DMS153 treated with DMSO at 0.1 percent for 48 hours (cell line): ENCODE measurements at regions not wholly inside any gene's neighbourhood (a gene's known extent, or its start where the extent isn't known, plus 50 kb on each side); places are given as distances from the start of the nearest gene placed in this dataset.
"Not testable (repeated sequence)": the region's sequence is repeated elsewhere in the genome, so short reads cannot be mapped to it uniquely, and the experiment has no call there.

ENCODE experiments used
- DNase-seq: peaks from one replicate; lab custom pipeline; 2025; ENCODE audit not compliant: unreplicated experiment; lab: John Stamatoyannopoulos, UW

DNA sequence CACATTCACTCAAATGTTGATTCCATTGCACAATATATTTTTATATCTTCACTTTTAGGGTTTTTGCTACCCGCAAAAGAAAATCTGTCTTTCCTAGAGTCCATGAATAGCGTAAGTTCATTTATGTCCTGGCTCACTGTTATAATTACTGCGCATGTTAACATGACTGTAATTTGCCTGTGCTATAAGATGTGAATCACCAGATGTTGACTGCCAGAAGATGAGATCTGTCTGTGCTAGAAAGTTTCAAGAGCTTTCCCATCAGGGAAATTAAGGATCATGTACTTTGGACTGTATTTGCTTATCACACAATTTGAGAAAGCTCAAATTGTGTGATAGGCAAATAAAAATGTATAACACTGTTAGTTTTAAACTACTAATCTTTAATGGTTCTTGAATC lies 322.5 kb downstream of the CHL1 start:
- DNase-seq, result no peak

DNA sequence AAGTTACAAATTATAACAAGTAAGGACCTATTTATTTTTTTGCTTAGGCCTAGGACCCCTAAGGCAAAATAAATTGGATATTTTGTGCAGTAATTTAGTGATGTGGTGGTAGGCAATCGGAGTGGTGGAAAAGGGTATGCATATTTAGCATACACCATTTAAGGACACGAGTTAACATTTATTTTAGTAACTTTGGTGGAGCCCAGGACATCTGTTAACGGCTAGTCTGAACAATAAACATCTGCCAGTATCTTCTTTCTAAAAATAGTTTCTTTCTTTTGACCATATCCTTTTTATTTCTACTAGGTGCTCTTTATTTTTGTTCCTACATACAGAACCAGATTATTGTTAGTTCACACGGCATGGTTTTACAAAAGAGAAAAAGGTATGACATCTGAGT lies 326.3 kb downstream of the CHL1 start:
- no peak for DNase-seq

DNA sequence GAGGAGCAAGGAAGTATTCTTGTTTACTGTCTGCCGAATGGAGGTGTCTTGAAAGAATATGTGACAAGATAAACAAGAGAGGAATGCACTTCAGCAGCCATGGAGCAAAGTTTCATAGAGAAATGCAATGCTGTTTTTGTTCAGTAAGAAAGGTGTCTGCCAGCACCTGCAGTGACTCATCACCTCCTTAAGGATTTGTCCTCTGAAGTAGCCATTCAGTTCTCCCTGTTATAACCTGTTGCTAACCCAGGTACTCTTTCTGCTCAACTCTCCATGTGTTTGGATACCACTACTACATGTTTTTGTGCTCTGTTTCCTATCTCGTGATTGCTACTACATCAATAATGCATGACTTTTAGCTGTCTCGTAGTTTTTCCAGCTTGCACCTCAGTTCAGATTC lies 328.9 kb downstream of the CHL1 start:
- DNase-seq, result no peak

DNA sequence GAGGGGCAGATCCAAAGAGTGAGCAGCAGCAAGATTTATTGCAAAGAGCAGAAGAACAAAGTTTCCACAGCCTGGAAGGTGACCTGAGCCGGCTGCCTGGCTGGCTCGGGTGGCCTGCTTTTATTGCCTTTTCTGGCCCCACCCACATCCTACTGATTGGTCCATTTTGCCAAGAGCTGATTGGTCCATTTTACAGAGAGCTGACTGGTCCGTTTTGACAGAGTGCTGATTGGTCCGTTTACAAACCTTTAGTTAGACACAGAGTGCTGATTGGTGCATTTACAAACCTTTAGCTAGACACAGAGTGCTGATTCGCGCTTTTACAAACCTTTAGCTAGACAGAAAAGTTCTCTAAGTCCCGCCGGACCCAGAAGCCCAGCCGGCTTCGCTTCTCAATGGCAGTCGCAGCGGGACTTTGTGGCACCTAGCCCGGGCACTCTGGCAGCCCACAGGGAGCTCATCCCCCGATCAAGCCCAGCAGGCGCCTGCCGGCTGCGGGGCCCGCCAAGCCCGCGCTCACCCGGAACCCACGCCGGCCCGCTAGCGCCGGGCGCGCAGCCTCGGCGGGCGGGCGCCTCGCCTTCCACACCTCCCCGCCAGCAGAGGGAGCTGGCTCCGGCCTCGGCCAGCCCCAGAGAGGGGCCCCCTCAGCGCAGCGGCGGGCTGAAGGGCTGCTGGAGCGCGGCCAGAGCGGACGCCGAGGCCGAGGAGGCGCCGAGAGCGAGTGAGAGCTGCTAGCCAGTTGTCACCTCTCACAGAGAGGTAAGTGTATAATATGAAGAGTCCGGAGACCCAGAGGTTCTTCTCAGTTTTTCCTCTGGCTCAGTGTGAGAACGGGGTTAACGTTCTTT lies 339.2 kb downstream of the CHL1 start:
- no peak for DNase-seq

DNA sequence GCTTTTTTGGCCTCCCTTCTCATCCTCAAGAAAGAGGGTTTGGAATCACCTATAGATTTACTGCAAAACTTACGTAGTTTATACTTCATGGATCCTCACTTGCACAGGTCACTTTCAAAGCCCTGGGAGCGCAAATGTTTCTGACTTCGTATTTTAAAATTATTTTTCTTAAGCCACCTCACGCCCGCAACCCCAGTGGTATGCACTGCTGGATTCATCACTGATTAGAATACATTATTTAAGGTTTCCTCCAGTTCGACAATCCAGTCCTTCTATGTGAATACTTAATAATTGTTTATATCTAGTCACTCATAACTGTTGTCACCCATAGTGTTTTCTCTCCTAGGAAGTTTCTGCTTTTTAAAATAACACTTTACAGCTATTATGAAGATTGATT lies 339.9 kb downstream of the CHL1 start:
- DNase-seq, result no peak

DNA sequence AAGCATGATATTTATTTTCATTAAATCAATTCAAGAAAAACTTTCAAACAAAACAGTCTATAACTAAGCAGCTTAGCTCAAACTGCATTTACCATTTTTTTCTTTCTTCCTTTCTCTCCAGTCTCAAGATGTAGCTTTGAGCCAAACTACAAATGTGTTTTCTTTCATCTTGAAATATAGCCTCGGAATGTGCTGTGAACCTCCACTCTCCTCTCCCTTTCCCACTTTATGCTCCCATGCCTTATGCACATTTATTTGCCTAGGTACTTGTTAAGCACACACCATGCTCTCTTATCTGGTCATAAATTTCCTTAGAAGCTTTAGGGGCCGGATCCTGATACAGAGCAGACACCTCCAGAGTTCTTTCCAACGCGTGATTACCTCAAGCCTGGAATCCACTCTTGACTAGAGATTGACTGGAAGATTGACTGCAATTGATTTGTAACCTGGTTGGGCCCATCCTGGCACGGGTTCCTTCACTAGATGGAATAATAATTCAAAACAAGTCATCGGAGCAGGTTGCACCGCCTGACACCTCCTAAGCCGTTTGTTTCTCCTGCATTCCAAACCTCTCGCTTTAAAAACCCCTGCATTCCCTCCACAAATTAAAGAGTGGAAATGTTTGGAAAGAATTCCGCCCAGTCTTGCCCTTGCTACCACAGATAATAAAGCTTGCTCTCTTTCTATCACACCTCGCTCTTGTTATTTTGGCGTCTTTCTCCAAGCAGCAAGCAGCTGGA lies 344.7 kb downstream of the CHL1 start:
- no peak for DNase-seq

DNA sequence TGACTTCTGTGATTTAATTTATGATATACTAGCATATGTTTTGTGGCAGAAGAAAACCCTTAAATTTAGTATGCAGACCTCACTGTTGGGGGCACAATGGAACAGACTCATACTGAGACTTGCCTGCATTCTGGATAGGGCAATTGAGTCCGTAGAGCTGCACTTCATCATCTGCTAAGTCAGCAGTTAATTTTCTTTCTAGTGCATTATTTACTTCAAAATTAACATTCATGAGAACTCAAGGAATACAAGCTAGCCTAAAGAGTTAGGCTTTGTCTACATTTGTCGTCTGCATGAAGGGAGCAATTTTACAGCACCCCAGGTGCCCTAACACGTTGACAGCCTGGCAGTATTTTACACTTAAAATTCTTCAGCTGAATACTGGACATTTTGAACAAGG lies 345.5 kb downstream of the CHL1 start:
- no peak for DNase-seq

DNA sequence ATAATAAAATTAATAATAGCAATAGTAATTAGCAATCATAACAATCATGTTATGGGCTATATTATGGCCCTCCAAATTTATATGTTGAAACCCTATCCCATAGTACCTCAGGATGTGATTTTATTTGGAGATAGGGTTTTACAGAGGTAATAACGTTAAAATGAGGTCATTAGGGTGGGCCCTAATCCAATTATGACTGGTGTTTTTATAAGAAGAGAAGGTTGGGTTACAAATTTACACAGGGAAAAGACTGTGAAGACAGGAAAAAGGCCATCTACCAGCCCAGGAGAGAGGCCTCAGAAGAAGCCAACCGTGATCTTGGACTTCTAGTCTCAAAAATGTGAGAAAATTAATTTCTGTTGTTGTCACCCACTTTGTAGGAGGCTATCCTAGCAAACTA lies 353.1 kb downstream of the CHL1 start:
- DNase-seq, result no peak

DNA sequence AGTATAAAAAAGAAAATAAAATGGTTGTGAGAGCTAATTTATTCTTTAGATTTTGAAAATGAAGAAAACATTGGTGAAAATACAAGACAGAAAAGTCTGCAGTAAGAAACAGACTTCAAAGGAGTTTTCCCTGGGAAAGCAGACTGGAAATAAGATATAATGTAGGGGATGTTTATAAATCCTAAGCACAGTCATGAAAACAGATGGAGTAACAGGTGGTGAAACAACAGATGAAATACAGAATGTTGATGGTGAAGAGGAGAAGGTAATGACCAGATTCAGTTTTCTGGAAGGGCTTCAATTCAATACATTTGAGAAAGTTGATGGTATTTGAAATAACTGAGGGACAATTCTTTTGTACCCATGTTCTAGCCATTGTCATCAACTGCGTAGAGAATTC lies 353.9 kb downstream of the CHL1 start:
- no peak for DNase-seq

DNA sequence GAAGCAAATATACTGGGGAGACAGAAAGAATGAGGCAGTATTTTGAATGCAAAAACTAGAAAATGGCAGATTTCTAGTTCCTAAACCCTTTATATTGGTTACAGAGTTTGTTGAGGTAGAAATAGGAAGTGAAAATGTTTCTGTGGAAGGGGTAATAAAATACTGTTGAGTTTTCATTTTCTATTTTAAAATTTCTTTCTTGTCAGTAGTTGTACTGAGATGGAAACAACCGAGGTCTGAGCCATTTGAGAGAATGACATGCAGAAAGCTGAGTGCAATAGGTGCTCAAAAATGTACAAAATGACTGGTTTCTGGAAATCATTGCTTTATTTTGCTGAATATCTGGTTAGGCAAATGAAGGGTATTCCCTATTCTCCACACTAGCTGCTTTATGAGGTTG lies 361.4 kb downstream of the CHL1 start:
- DNase-seq, result no peak

DNA sequence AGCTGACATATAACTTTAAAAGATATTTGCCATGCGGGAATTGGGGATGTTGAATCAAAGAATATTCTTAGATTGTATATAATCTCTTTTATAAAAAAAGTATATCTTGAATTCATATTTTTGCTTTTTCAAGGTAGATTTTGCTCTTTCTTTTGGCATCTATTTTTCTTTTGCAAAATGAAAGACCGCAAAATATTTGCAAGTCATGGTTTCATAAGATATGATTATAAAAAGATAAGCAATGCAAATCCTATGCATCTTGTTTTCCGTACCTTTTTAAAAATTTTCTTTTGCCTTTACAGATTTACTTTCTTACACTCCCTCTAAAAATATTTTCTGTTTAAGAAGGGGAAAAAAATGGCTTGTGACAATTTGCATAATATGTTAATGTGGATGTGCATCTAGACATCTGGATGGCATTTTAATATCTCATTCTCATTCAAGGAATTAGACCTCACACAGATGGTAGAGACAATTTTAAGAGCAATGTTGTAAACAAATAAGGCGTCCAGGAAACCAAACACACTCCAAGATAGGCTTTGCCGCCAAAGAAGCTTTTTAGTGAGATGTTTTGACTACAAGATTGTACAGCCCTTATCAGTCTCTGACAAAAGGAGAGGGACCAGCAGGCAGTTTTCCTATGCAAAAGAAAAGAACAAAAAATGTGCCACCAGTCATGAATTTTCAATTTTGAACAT lies 371.1 kb downstream of the CHL1 start:
- DNase-seq, result no peak

DNA sequence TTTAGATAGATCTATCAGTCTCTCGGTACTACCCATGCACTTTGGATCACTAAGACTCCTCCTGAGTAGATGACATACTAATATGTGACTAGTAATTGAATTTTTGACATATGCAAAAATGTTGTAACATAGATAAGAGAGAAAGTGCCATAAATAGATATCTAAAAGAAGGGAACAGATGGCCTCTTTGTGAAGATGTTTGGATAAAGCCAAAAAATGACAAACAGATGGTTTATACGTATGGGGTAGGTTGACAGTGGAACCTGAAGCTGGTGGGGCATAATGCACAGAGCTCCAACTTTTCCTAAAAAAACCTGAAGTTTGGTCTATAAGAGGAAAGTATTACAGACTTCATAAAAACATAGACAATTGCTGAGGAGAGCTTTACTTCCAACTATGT lies 383.0 kb downstream of the CHL1 start:
- DNase-seq, result not testable (repeated sequence)

DNA sequence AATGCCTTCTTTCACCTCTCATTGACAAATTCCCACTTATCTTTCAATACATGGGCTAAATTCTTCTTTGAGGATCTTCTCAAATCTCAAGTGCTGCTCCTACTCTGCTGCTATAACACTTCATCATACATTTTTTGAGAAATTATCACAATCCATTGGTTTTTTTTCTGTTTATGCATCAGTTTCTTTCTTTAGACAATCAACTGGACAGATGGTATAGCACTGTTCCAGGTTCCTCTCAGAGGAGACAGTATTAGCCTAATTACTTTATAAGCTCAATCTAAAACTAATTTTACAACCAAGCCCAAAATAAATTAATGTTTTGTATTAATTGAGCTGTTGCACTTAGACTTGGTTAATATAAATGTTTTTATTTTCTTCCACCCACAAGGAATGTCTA lies 392.5 kb downstream of the CHL1 start:
- DNase-seq, result not testable (repeated sequence)

DNA sequence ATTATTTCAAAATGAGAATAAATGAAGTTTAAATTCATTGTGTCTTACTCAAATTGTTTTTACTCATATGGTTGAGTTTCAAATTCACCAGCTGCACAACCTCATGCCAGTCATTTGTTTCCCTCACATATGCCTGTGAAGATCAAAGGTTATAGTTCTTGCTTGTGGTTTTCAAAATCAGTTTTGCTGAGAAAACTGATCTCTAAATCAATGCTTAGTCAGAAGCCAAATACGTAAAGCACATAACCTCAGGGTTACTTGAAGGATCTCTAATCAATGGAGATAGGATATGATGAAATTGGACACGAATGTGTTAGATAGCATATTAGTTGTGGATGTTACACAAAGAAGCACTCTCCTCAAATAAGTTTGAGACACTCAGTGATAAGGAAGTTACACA lies 400.7 kb downstream of the CHL1 start:
- DNase-seq, result not testable (repeated sequence)

DNA sequence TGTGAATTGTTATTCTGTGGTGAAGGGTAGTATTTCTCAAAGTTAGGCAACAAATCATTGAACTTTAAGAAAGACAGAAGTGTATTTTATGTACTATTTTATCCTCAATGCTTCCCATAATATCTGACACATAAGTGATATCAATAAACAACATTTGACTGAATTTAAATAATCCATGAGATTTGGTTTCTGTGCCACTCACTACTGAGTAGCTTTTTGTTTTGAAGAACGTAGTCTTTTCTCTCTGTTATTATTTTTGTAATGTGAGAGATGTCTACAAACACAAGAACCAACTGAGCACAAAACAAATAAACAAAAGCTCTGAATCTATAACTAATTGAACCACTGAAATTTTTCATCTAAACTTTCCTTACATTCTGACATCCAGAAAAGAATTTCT lies 401.2 kb downstream of the CHL1 start:
- DNase-seq, result not testable (repeated sequence)

DNA sequence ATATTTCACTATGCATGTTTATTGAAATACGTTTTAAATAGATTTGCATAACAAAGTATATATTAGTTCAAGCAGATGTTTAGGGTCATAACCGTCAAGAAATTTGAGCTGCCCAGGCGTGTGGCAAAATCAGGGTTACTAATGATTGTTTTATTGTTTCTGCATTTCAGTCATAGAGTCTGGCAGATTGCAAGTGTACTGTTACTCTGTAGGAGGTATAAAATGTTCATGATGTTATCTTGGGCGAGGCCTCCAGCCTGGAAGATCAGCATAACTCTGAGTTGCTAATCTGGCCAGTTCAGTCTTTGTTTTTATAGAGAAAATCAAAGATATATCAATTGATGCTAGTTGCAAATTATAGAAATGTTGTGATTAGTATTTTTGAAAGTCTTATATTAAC lies 410.9 kb downstream of the CHL1 start:
- DNase-seq, result not testable (repeated sequence)

DNA sequence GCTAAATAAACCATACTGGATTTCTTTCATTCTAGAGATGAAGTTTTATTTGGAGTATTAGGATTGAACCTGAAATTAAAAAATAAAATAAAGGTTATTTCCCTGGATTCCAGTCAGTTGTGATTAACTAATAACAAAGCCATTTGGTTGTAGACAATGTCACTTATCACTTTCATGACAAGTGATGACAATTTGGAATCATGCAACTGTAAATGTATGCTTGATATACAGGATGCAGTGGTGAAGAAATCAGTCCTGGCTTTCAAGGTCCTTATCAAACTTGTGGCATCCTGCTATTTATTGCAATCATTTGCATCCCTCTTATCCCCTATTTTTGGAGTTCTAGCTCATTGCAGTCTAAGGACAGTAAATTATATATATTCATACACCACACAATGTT lies 425.2 kb downstream of the CHL1 start:
- no peak for DNase-seq

DNA sequence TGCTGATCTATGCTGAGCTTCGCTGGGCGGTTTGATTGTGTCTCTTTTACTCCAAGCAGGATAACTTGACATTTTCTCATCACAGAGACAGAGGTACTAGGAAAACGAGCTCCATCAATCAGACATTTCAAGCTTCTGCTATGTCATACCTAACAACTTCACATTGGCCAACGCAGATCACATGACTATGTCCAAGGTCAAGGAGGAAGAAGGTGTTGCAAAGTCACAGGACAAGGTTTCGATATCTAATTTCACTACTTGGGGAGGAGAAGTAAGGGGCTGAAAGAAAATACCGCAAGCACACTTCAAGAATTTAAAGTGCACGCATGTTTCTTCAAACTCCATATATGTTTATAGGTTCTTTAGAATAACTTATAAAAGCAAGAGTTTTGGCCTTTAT lies 425.8 kb downstream of the CHL1 start:
- no peak for DNase-seq

DNA sequence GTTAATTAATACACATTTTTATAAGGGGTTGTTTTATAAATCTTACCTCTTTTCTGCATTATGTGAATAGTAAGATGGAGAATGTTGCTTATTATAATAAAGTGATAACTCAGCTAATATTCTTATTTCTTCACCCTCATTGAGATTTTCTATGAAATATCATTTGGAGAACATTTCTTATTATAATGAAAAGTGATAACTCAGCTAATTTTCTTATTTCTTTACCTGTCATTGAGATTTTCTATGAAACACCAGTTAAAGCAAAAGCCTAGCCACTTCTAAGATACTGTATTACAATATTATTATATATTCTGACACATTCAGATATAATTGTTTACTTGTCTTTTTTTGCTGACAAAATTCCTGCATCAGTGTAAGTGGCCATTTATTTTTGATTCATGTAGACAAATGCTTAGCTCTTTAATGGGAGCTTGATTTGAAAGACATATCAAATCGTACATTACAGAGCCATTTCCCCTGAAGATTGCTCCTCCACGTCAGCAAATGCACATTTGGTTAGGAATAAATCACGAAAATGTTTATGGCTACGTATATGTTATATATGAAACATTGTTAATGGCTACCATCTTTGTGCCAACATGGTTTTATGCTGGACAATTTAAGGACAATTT lies 427.5 kb downstream of the CHL1 start:
- no peak for DNase-seq

DNA sequence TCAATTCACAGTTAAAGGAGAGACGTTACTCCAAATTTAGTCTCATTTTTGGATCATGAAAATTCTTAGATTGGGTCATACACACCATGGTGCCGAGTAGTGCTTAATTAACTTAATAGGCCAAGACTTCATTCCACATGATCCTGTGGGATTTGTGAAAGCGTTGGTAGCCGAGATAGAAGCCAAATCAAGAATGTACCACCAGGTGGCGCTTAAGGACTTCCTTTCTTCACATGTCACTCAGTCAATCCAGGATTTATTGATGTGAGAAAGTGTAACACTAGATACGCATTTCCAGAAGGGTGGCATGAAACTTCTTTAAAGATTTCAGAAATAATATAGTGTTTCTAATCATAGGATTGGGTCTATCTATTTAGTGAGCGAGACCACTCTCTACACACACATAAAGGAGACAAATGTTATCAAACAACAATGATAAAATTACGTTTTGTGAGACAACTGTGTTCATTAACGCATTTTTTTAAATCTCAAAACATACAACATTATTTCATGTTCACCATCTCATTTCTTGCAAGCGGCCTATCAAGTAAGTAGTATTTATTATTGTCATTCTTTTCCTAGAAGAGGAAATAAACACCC lies 436.1 kb downstream of the CHL1 start:
- peak; percentile 9 for DNase-seq

DNA sequence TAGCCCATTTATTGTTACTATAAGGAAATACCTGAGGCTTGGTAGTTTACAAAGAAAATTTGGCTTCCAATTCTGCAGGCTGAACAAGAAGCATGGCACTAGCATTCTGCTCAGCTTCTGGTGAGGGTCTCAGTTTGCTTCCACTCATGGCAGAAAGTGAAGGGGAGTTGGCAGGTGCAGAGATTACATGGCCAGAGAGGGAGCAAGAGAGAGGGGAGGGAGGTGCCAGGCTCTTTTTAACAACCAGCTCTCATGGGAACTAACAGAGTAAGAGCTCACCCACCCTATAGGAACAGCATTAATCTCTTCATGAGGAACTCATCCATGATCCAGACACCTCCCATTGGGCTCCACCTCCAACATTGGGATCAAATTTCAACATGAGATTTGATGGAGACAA lies 437.9 kb downstream of the CHL1 start:
- no peak for DNase-seq
